GM19372 (cell line): ENCODE measurements at regions not wholly inside any gene's neighbourhood (a gene's known extent, or its start where the extent isn't known, plus 50 kb on each side); places are given as distances from the start of the nearest gene placed in this dataset.
"Not testable (repeated sequence)": the region's sequence is repeated elsewhere in the genome, so short reads cannot be mapped to it uniquely, and the experiment has no call there.

Source experiments
- ATAC-seq: cut with Tn5 transposase; IDR thresholded peaks from one replicate; pipeline ENCODE4 v1.9.1; 2021; ENCODE audit warnings: mild to moderate bottlenecking, low read depth, moderate library complexity; ENCODE audit not compliant: unreplicated experiment

- ATAC-seq = no peak
Measured at GRCh38 chr12:92408072-92408900, 262.6 kb upstream of the BTG1 start.

- not testable (repeated sequence) for ATAC-seq
Measured at GRCh38 chr12:92406404-92407070, 260.9 kb upstream of the BTG1 start.

- not testable (repeated sequence) for ATAC-seq
Measured at GRCh38 chr12:92405801-92406251, 260.2 kb upstream of the BTG1 start.

- ATAC-seq = no peak
Measured at GRCh38 chr12:92404921-92405320, 259.3 kb upstream of the BTG1 start.

- ATAC-seq = no peak
Measured at GRCh38 chr12:92404259-92404894, 258.7 kb upstream of the BTG1 start.

GRCh38 chr12:92403210-92404175 is 257.8 kb upstream of the BTG1 start:
- ATAC-seq = peak; percentile 82

GRCh38 chr12:92402415-92402814 is 256.8 kb upstream of the BTG1 start:
- ATAC-seq = no peak

- peak; percentile 34 for ATAC-seq
Measured at GRCh38 chr12:92400006-92400405, 254.4 kb upstream of the BTG1 start.

GRCh38 chr12:92398565-92399309 is 253.1 kb upstream of the BTG1 start:
- ATAC-seq = no peak

- no peak for ATAC-seq
Measured at GRCh38 chr12:92396647-92397252, 251.1 kb upstream of the BTG1 start.

- ATAC-seq = no peak
Measured at GRCh38 chr12:92395322-92395721, 249.7 kb upstream of the BTG1 start.

- ATAC-seq = no peak
Measured at GRCh38 chr12:92394895-92395294, 249.2 kb upstream of the BTG1 start.

- no peak for ATAC-seq
Measured at GRCh38 chr12:92393504-92393903, 247.9 kb upstream of the BTG1 start.

GRCh38 chr12:92391726-92392125 is 246.1 kb upstream of the BTG1 start:
- ATAC-seq = not testable (repeated sequence)

GRCh38 chr12:92389466-92389865 is 243.8 kb upstream of the BTG1 start:
- ATAC-seq = no peak

- no peak for ATAC-seq
Measured at GRCh38 chr12:92385296-92385695, 239.7 kb upstream of the BTG1 start.

GRCh38 chr12:92384571-92384970 is 238.9 kb upstream of the BTG1 start:
- ATAC-seq = no peak

- ATAC-seq = no peak
Measured at GRCh38 chr12:92382383-92382878, 236.8 kb upstream of the BTG1 start.

GRCh38 chr12:92381856-92382255 is 236.2 kb upstream of the BTG1 start:
- ATAC-seq = no peak
